ENCODE measurements at regions not wholly inside any gene's neighbourhood (a gene's known extent, or its start where the extent isn't known, plus 50 kb on each side); places are given as distances from the start of the nearest gene placed in this dataset.
"Not testable (repeated sequence)": the region's sequence is repeated elsewhere in the genome, so short reads cannot be mapped to it uniquely, and the experiment has no call there.

DNA sequence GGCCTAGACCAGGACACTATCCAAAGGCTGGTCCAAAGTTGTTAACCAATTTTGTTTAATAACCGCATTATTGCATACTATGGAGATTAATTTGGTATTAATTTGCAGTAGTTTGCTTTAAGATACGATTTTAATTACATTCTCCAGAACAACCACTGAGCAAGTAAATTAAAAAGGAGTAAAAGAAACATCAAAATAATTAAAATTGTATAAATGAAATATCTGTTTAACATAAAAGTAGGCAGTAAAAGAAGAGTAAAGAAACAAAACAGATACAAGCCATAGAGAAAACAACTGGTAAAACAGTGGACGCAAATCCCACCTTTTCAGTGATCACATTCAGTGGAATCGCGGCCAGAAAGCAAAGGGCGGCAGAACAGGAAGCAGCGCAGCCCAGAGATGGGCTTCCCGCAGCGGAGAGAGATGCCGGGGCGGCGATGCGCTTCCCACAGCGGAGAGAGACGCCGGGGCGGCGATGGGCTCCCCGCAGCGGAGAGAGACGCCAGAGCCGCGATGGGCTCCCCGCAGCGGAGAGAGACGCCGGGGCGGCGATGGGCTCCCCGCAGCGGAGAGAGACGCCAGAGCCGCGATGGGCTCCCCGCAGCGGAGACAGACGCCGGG, 176.8 kb downstream of the RTP5 start:
- intact Hi-C loops (cut with micrococcal nuclease): no loop called here
- CTCF ChIA-PET: no interaction called here
- peak overlapping the region; percentile 26 for H3K4me3 Mint-ChIP-seq

DNA sequence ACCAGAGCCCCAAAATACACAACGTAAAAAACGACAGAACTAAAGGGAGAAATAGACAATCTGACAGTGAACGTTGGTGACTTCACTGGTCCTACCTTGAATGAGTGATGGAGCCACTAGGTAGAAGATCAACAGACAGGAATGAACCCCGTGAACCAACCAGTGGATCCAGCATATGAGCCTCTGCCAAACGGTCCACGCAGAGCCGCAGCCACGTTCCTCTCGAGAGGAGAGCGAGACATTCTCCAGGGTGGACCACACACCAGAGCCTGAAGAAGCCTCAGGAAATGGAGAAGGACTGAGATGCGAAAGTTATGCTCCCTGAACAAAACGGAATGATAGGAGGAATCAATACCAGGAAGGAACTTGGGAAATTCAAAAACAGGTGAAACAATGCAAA, 178.4 kb downstream of the RTP5 start:
- TF ChIP-seq, protein P1, sequence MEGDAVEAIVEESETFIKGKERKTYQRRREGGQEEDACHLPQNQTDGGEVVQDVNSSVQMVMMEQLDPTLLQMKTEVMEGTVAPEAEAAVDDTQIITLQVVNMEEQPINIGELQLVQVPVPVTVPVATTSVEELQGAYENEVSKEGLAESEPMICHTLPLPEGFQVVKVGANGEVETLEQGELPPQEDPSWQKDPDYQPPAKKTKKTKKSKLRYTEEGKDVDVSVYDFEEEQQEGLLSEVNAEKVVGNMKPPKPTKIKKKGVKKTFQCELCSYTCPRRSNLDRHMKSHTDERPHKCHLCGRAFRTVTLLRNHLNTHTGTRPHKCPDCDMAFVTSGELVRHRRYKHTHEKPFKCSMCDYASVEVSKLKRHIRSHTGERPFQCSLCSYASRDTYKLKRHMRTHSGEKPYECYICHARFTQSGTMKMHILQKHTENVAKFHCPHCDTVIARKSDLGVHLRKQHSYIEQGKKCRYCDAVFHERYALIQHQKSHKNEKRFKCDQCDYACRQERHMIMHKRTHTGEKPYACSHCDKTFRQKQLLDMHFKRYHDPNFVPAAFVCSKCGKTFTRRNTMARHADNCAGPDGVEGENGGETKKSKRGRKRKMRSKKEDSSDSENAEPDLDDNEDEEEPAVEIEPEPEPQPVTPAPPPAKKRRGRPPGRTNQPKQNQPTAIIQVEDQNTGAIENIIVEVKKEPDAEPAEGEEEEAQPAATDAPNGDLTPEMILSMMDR (IDR thresholded peaks at IDR 0.05): no peak
- Mint-ChIP-seq H3K27ac (no peak overlapping the region), H3K36me3 (ENCODE audit: low read depth) (no peaks in the 10 kb centered on the region), H3K9me3 (no peaks in the 10 kb centered on the region), H3K27me3 (peaks cover 13% of the 10 kb centered on the region), H3K4me1 (ENCODE audit: low read depth) (no peaks in the 10 kb centered on the region), H3K4me3 (no peak overlapping the region)
- no peak for DNase-seq
- CTCF ChIA-PET: no interaction called here
- intact Hi-C loops (cut with micrococcal nuclease): no loop called here
- no peak for ATAC-seq
- POLR2A ChIA-PET: no interaction called here

More for the DNA sequence above, 176.8 kb downstream of the RTP5 start:
- Mint-ChIP-seq H3K4me1 (ENCODE audit: low read depth) (no peaks in the 10 kb centered on the region), H3K27ac (no peak overlapping the region), H3K27me3 (peaks cover 13% of the 10 kb centered on the region), H3K9me3 (no peaks in the 10 kb centered on the region), H3K36me3 (ENCODE audit: low read depth) (no peaks in the 10 kb centered on the region)
- POLR2A ChIA-PET: no interaction called here
- TF ChIP-seq, protein P1 (IDR thresholded peaks at IDR 0.05): no peak
- DNase-seq (no peak), ATAC-seq (no peak)

DNA sequence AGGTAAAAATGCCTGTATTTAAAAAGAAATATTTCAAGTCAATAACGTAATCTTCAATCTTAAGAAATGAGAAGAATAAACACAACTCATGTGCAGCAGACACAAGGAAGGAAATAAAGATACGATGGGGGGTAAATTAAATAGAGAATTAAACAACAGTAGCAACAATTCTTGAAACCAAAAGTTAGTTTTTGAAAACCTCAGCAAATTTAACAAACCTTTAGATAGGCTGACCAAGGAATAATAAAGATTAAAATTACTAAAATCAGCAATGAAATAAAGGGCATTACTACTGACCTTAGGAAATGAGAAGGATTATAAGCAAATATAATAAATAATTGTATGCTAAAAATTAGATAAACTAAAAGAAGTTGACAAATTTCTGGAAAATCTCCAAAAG, 178.9 kb downstream of the RTP5 start:
- Mint-ChIP-seq H3K27me3 (peaks cover 13% of the 10 kb centered on the region), H3K4me1 (ENCODE audit: low read depth) (no peaks in the 10 kb centered on the region), H3K9me3 (no peaks in the 10 kb centered on the region), H3K4me3 (no peak overlapping the region), H3K27ac (no peak overlapping the region), H3K36me3 (ENCODE audit: low read depth) (no peaks in the 10 kb centered on the region)
- TF ChIP-seq, protein P1 (IDR thresholded peaks at IDR 0.05): no peak
- ChIA-PET POLR2A (no interaction called here), CTCF (no interaction called here)
- no peak for DNase-seq
- intact Hi-C loops (cut with micrococcal nuclease): no loop called here
- no peak for ATAC-seq

DNA sequence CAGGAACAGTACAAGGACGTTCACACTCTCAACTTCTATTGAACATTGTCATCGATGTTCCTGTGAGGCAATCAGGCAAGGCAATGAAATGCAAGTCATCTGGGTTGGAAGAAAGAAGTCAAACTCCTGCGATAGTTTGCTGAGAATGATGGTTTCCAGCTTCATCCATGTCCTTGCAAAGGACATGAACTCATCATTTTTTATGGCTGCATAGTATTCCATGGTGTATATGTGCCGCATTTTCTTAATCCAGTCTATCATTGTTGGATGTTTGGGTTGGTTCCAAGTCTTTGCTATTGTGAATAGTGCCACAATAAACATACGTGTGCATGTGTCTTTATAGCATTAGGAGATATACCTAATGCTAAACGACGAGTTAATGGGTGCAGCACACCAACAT, 180.0 kb downstream of the RTP5 start:
- POLR2A ChIA-PET; CTCF ChIA-PET; ATAC-seq; H3K27ac Mint-ChIP-seq; H3K36me3 Mint-ChIP-seq (ENCODE audit: low read depth); H3K4me1 Mint-ChIP-seq (ENCODE audit: low read depth); H3K4me3 Mint-ChIP-seq; DNase-seq; H3K9me3 Mint-ChIP-seq; intact Hi-C loops (cut with micrococcal nuclease): not testable (repeated sequence)
- peaks cover 13% of the 10 kb centered on the region for H3K27me3 Mint-ChIP-seq

DNA sequence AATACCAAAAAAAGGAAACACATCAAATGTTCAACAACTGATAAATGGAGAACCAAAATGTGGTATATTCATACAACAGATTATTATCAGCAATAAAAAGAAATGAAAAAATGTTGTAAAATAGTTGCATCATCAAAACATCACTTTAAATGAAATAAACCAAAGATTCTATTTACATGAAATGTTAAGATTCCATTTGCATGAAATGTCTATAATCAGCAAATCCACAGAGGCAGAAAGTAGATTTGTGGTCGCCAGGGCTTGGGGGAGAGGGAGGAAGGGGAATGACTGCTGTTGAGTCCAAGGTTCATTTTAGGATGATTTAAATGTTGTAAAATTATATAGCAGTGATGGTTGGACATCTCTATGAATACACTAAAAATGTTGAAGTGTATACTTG, 181.9 kb downstream of the RTP5 start:
- Mint-ChIP-seq H3K4me1 (ENCODE audit: low read depth) (no peaks in the 10 kb centered on the region), H3K36me3 (ENCODE audit: low read depth) (no peaks in the 10 kb centered on the region), H3K27me3 (peaks cover 8% of the 10 kb centered on the region), H3K4me3 (no peak overlapping the region), H3K9me3 (no peaks in the 10 kb centered on the region), H3K27ac (no peak overlapping the region)
- no peak for DNase-seq
- no peak for ATAC-seq
- CTCF ChIA-PET: no interaction called here
- TF ChIP-seq, protein P1 (IDR thresholded peaks at IDR 0.05): no peak
- intact Hi-C loops (cut with micrococcal nuclease): no loop called here
- POLR2A ChIA-PET: no interaction called here

DNA sequence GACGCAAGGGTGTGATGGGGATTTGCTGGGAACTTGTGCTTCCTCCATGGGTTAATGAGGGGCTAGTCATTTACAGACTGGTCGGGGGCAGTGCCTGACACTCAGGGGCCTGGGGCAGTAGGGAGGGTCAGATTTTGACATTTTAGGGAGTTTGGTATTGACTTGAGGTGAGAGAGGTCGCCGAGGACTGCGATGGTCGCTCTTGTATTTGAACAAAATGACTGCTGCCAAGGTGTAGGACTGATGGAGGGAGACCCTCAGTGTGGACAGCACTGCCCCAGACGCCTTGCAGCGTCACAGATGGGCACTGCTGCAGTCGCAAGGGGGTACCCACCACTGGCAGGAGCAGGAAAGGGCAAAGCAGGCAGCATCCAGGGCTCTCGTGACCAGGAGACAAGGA, 182.9 kb downstream of the RTP5 start:
- no peak overlapping the region for H3K27ac Mint-ChIP-seq
- CTCF ChIA-PET: no interaction called here
- DNase-seq: no peak
- POLR2A ChIA-PET: no interaction called here
- no peaks in the 10 kb centered on the region for H3K36me3 Mint-ChIP-seq (ENCODE audit: low read depth)
- no peaks in the 10 kb centered on the region for H3K4me1 Mint-ChIP-seq (ENCODE audit: low read depth)
- H3K4me3 Mint-ChIP-seq: no peak overlapping the region
- intact Hi-C loops (cut with micrococcal nuclease): no loop called here
- H3K27me3 Mint-ChIP-seq: peaks cover 10% of the 10 kb centered on the region
- TF ChIP-seq, protein P1 (IDR thresholded peaks at IDR 0.05): no peak
- no peak for ATAC-seq
- H3K9me3 Mint-ChIP-seq: no peaks in the 10 kb centered on the region

Measured in activated CD8-positive, alpha-beta T cell treated with anti-CD3 and anti-CD28 coated beads for 36 hours (primary cell).